Liver (tissue), 3 donors: ENCODE measurements at regions not wholly inside any gene's neighbourhood (a gene's known extent, or its start where the extent isn't known, plus 50 kb on each side); places are given as distances from the start of the nearest gene placed in this dataset.

Source experiments
- EGR1 ChIP-seq, 2 donors: IDR thresholded peaks; 2 replicates each; pipeline ENCODE4 v1.6.1; 2016 to 2018; ENCODE audit warnings: antibody characterized with exemption in 2 of 2, low read depth in 2 of 2
- FOXA2 ChIP-seq: IDR thresholded peaks from 2 replicates; pipeline ENCODE4 v1.6.1; 2016; ENCODE audit warnings: antibody characterized with exemption
- HNF4A ChIP-seq, 2 donors: conservative IDR thresholded peaks; 2 replicates each; pipeline ENCODE4 v1.6.1; 2016; ENCODE audit warnings: antibody characterized with exemption in 2 of 2, mild to moderate bottlenecking in 2 of 2
- JUND ChIP-seq, 2 donors: IDR thresholded peaks; 2 replicates each; pipeline ENCODE4 v1.6.1; 2016; ENCODE audit warnings: antibody characterized with exemption in 2 of 2
- RAD21 ChIP-seq, 2 donors: IDR thresholded peaks; 2 replicates each; pipeline ENCODE4 v1.6.1; 2016; ENCODE audit warnings: antibody characterized with exemption in 2 of 2, mild to moderate bottlenecking in 2 of 2
- RXRA ChIP-seq, 2 donors: IDR thresholded peaks; 2 replicates each; pipeline ENCODE4 v1.6.1; 2017 to 2018; ENCODE audit warnings: antibody characterized with exemption in 2 of 2, mild to moderate bottlenecking in 1 of 2
- SP1 ChIP-seq: IDR thresholded peaks from 2 replicates; pipeline ENCODE4 v1.6.1; 2018; ENCODE audit warnings: antibody characterized with exemption, mild to moderate bottlenecking
- TAF1 ChIP-seq: conservative IDR thresholded peaks from 2 replicates; pipeline ENCODE4 v1.6.1; 2016; ENCODE audit warnings: antibody characterized with exemption, mild to moderate bottlenecking
- YY1 ChIP-seq: IDR thresholded peaks from 2 replicates; pipeline ENCODE4 v1.6.1; 2016; ENCODE audit warnings: antibody characterized with exemption, mild to moderate bottlenecking
- TF ChIP-seq, protein P1 (sequence below): fragments of 150-350 bp; IDR thresholded peaks from 2 replicates; pipeline ENCODE4 v1.5.1; 2017; ENCODE audit warnings: improper control_type of control experiment, low read depth, low read length; ENCODE audit not compliant: missing input control
- TF ChIP-seq, protein P2 (sequence below): IDR thresholded peaks from 2 replicates; pipeline ENCODE4 v1.6.1; 2016; ENCODE audit warnings: antibody characterized with exemption
- TF ChIP-seq, protein P3 (sequence below): IDR thresholded peaks from 2 replicates; pipeline ENCODE4 v1.6.1; 2016; ENCODE audit warnings: antibody characterized with exemption, mild to moderate bottlenecking
- donor health status: healthy.
- donor health status: healthy.

DNA sequence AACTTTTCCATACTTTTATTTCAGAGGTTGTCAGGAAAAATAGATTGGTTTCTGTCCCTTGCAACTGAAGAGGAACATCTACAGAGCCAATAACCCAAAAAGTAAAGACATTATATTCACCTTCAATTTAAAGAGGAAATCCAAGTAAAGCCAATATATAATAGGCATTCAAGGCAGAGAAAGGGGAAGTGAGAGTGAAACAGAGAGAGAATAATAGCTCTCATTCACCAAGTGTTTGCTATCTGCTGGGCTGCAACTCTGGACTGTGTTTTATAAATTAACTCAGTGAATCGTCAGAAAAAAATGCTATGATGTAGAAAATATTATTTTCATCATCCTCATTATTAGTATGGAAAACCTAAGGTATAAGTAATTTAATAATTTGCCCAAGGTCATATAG is 448.5 kb downstream of the TRAM1L1 start:
- TF ChIP-seq, protein P1, sequence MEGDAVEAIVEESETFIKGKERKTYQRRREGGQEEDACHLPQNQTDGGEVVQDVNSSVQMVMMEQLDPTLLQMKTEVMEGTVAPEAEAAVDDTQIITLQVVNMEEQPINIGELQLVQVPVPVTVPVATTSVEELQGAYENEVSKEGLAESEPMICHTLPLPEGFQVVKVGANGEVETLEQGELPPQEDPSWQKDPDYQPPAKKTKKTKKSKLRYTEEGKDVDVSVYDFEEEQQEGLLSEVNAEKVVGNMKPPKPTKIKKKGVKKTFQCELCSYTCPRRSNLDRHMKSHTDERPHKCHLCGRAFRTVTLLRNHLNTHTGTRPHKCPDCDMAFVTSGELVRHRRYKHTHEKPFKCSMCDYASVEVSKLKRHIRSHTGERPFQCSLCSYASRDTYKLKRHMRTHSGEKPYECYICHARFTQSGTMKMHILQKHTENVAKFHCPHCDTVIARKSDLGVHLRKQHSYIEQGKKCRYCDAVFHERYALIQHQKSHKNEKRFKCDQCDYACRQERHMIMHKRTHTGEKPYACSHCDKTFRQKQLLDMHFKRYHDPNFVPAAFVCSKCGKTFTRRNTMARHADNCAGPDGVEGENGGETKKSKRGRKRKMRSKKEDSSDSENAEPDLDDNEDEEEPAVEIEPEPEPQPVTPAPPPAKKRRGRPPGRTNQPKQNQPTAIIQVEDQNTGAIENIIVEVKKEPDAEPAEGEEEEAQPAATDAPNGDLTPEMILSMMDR = no peak
- TF ChIP-seq JUND (IDR thresholded peaks at IDR 0.05) (no peak), EGR1 (IDR thresholded peaks at IDR 0.05; ENCODE audit: low read depth in 2 of 2) (no peak), TAF1 (no peak), SP1 (no peak), YY1 (no peak), RAD21 (IDR thresholded peaks at IDR 0.05) (no peak), HNF4A (conservative IDR thresholded peaks at IDR 0.05) (no peak), FOXA2 (no peak), RXRA (IDR thresholded peaks at IDR 0.05) (no peak)
- TF ChIP-seq, protein P2, sequence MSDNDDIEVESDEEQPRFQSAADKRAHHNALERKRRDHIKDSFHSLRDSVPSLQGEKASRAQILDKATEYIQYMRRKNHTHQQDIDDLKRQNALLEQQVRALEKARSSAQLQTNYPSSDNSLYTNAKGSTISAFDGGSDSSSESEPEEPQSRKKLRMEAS = no peak
- TF ChIP-seq, protein P3, sequence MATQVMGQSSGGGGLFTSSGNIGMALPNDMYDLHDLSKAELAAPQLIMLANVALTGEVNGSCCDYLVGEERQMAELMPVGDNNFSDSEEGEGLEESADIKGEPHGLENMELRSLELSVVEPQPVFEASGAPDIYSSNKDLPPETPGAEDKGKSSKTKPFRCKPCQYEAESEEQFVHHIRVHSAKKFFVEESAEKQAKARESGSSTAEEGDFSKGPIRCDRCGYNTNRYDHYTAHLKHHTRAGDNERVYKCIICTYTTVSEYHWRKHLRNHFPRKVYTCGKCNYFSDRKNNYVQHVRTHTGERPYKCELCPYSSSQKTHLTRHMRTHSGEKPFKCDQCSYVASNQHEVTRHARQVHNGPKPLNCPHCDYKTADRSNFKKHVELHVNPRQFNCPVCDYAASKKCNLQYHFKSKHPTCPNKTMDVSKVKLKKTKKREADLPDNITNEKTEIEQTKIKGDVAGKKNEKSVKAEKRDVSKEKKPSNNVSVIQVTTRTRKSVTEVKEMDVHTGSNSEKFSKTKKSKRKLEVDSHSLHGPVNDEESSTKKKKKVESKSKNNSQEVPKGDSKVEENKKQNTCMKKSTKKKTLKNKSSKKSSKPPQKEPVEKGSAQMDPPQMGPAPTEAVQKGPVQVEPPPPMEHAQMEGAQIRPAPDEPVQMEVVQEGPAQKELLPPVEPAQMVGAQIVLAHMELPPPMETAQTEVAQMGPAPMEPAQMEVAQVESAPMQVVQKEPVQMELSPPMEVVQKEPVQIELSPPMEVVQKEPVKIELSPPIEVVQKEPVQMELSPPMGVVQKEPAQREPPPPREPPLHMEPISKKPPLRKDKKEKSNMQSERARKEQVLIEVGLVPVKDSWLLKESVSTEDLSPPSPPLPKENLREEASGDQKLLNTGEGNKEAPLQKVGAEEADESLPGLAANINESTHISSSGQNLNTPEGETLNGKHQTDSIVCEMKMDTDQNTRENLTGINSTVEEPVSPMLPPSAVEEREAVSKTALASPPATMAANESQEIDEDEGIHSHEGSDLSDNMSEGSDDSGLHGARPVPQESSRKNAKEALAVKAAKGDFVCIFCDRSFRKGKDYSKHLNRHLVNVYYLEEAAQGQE = no peak
